ENCODE measurements at regions not wholly inside any gene's neighbourhood (a gene's known extent, or its start where the extent isn't known, plus 50 kb on each side); places are given as distances from the start of the nearest gene placed in this dataset.

DNA sequence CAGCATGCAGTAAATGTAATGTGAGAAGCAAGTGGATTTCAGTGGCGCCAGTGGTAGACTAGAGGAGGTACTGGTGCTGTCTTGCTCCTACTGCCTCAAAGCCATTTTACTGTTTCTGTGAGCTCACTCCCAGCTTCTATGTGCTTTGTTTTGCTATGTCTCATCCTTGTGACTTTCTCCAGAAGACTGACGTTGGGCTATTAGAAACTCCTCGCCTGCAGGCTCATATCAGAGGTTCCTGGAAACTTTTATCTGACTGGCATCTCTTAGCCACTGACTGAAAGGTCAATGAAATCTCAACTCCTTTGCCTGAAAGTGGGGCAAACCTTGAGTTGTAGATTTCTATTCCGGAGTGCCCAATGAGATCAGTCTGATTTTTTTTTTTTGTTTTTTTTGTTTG, 66.4 kb upstream of the SORCS1 start:
- no peaks in the 10 kb centered on the region for H3K36me3 ChIP-seq
- H3K4me1 ChIP-seq: no peaks in the 10 kb centered on the region
- intact Hi-C loops (cut with DNase I): no loop called here
- H3K27ac ChIP-seq: no peak overlapping the region
- TF ChIP-seq, protein P1, sequence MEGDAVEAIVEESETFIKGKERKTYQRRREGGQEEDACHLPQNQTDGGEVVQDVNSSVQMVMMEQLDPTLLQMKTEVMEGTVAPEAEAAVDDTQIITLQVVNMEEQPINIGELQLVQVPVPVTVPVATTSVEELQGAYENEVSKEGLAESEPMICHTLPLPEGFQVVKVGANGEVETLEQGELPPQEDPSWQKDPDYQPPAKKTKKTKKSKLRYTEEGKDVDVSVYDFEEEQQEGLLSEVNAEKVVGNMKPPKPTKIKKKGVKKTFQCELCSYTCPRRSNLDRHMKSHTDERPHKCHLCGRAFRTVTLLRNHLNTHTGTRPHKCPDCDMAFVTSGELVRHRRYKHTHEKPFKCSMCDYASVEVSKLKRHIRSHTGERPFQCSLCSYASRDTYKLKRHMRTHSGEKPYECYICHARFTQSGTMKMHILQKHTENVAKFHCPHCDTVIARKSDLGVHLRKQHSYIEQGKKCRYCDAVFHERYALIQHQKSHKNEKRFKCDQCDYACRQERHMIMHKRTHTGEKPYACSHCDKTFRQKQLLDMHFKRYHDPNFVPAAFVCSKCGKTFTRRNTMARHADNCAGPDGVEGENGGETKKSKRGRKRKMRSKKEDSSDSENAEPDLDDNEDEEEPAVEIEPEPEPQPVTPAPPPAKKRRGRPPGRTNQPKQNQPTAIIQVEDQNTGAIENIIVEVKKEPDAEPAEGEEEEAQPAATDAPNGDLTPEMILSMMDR (IDR thresholded peaks at IDR 0.05): no peak
- no peak for DNase-seq
- no peaks in the 10 kb centered on the region for H3K9me3 ChIP-seq
- H3K4me3 ChIP-seq: no peak overlapping the region
- H3K9ac ChIP-seq (ENCODE audit: low read depth in 2 of 2, low read length in 2 of 2): no peak overlapping the region
- H3K27me3 ChIP-seq: no peaks in the 10 kb centered on the region

DNA sequence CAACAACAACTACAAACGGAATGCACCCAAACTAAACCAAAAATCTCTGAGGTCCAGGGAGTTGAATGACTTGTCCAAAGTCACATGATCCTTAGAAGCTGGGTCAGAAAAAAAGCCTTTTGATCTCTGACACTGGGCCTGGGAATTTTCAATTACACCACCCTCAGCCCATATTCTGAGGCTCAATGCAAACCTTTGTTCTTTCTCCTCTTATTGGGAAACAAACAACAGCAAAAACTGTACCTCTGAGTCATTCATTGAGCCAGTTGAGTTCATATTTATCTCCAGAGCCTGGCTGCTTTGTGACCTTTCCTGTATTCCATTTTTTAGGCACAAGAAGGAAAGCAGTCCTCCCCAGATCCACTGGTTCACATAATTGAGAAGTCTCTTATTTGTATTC, 51.2 kb upstream of the SORCS1 start:
- intact Hi-C loops (cut with DNase I): no loop called here
- DNase-seq: no peak

More for the DNA sequence above, 51.2 kb upstream of the SORCS1 start:
- no peak overlapping the region for H3K9ac ChIP-seq (ENCODE audit: low read depth in 2 of 2, low read length in 2 of 2)
- H3K27ac ChIP-seq: no peak overlapping the region
- H3K36me3 ChIP-seq: no peaks in the 10 kb centered on the region
- H3K4me1 ChIP-seq: no peaks in the 10 kb centered on the region
- TF ChIP-seq, protein P1 (IDR thresholded peaks at IDR 0.05): no peak
- no peaks in the 10 kb centered on the region for H3K9me3 ChIP-seq
- no peak overlapping the region for H3K4me3 ChIP-seq
- H3K27me3 ChIP-seq: no peaks in the 10 kb centered on the region

Data from colonic mucosa (tissue), 4 donors.